Dedifferentiated amniotic fluid mesenchymal stem cell (primary cell): ENCODE measurements at regions not wholly inside any gene's neighbourhood (a gene's known extent, or its start where the extent isn't known, plus 50 kb on each side); places are given as distances from the start of the nearest gene placed in this dataset.

Experiments used
- DNase-seq: peaks from one replicate; pipeline ENCODE4 v3.0.0-alpha.2; 2016; ENCODE audit errors: extremely low spot score

DNA sequence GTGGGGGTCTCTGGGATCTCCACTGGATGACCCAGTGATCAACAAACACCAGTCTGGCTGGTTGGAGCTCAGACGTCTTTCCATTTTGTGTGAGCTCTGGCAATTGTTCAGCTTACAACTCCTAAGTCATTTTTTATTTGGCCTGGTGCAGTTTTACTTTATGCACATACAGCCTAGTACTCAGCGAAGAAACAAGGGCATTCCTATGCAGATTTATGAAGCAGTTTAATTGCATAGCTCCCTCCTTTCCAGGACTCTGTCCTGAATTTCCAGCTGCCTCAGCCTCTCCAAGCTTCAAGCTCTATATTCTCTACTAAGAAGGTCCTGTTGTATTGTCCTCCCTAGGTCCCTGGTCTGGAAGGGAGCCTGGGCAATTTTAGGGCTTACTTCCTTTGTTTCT, 145.6 kb upstream of the GALNT17 start:
- DNase-seq: no peak

DNA sequence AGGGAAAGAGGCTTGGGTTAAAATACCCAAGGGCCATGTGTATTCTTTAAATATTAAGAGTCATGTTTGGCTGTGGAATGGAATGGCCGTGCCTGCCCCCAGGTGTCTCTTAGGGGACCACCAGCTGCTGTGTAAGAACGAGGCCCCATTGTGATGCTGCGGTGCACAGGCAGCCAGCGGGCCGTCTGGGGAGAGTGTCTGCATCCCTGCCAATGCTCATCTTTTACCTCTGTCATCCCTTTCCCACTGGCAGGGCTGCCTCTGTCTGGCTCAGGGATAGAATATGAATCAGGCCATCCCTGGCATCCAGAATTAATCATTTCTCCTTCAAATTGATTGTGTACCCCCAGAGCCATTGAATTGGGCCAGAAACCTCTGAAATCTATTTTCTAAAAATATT, 137.8 kb upstream of the GALNT17 start:
- no peak for DNase-seq

DNA sequence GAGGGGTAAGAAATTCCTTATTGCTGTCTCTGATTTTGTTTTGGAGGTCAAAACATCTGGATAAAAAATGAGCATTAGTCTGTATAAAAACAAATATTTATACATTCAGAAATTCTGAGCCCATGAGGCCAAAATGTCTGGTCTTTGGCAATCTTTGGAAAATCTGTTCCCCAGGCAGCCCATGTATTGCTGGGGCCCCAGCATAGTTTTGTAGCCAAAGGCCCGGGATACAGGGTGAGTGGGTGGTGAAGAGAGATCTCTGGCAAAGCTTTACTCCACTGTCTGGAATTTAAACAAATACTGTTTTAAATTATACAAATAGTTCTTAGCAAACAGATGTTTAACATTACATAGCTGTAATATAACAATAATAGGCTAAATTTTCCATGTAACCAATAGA, 134.7 kb upstream of the GALNT17 start:
- DNase-seq: no peak

DNA sequence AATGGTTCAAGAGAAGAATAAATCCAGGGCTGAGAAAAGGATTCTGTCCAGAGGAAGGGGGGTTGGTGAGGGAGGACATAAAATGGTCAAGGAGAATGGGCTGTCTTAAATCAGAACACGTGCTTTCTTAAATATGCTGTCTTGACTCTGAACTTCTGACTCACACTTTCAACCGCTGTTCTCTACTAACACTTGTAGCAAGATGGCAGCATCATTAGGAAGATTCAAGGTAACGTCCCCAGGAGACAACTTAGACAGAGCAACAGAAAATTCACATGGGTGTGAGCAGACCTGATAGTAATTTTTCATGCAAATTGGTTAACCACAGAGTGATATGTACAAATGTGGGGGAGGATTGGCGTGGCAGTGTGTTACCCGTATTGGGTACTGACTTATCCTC, 126.8 kb upstream of the GALNT17 start:
- DNase-seq: no peak

DNA sequence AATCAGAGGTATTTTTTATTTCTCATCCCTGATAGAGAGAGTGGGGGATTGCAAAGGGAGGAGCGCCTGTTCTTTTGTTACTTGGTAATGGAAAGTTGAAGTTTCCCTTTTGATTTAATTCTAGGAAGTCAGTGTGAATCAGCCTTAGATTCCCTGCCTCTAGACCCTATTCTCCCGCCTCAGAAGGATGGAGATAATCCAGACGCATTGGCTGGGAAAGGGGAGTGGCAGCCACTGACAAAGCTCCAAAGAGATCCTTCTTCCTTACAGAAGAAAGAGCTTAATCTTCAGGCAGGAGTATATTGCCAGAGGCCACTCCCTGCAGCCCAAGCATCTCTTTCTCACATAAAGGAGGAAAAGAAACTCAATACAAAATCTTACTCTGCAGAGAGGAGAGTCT, 122.3 kb upstream of the GALNT17 start:
- no peak for DNase-seq

DNA sequence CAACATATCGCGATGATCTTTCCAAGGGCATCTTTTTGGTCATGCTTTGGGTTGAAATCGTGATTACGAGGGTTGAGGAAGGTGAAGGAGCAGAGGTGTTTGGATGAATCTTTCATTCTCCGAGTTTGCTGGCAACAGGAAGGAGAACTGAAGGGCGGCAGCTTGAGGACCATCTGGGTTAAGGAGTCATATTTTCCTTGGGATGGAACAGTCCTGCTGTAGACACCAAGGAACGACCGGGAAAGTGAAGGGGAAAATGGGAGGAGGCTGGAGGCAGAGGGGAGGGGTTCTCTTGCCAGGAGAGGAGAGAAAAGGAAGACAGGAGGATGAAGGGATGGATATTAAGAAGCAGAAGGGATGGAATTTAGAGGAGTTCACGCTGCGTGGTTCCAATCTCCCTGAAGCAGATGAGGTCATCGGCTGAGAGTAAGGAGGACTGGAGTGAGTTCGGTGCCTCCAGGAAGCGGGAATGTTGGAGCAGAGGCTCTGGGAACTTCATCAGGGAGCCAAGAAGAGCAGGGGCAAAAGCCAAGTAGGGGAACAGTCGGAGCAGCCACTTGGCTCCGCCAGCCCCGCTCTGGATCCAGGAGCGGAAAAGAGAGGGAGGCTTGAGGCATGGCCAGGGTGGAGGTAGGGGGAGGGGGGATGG, 116.6 kb upstream of the GALNT17 start:
- no peak for DNase-seq

DNA sequence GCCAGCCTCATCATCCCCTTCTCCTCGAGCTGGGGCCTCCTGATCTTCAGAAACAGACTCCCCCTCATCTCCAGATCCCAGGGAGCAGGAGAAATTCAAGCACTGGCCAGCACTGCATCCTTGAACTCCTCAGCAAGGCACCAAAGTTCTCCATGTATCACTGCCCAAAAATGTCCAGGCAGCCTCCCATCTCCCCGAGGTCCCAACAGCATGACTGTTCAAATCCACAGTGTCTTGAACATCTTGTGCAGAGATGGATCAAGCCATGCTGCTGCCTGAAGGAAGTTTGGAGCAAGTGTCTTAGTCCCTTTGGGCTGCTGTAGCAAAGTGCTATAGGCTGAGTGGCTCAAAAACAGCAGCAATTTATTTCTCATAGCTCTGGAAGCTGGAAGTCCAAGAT, 115.5 kb upstream of the GALNT17 start:
- no peak for DNase-seq

DNA sequence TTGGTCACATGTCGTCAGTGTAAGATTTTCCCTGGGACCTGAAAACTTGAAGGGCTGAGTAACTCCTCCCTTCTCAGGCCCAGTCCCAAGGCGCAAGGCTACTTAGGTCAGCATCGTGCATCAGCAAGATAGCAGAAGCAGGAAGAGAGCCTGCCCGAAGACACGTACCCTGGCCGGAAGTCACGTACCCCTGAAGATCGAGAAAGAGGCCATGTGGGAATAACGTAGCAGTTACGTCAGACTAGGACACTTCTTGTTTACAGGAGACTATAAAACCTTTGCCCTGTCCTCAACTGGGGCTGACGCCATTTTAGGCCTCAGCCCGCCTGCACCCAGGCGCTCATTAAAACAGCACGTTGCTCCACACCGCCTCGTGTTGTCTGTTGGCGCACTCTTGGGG, 114.3 kb upstream of the GALNT17 start:
- DNase-seq: no peak

DNA sequence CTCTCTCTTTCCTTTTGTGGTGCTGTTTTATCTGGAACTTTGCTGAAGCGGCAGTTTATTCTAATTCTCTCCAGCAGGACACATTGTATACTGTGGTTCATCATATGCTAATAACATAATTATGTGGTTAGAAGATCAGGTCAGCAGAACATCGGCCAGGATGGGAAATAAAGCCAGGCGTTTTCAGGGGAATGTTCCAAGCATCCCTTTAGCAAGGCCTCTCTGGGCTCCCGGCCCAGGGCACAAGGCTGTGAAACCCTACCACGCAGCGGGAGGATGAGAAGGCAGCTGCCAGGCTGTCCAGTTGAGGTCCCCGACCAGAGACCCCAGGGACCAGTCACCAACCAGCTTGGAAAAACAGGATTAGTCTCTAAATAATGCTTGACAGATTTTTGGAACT, 112.2 kb upstream of the GALNT17 start:
- no peak for DNase-seq

DNA sequence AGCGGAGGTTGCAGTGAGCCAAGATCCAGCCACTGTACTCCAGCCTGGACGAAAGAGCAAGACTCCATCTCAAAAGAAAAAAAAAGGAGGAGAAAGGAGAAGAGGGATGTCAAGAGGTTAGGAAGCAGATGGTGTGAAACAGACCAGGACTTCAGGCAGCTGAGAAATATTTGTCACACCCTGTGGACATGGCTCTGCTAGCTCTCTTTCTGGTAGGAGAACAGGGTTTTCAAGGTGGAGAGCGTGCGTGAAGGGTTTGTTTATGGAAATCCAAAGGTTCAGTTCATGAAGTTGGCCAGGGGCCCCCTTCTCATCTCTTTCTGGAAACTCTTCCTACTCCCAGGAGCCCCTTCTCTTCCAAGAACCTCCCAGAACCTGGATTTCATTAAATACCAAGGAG, 110.8 kb upstream of the GALNT17 start:
- no peak for DNase-seq

DNA sequence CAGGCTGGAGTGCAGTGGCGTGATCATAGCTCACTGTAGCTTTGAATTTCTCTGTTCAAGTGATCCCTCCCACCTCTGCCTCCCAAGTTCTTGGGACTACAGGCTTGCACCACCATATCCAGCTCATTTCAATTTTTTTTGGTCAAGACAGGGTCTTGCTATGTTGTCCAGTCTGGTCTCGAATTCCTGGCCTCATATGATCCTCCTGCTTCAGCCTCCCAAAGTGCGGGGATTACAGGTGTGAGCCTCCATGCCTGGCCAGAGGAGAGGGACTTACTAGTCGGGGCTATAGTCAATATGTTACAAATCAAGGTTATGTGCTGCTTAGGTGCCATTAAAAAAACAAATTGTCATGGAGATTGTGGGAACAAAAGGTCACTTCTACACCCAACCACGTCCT, 105.3 kb upstream of the GALNT17 start:
- no peak for DNase-seq

DNA sequence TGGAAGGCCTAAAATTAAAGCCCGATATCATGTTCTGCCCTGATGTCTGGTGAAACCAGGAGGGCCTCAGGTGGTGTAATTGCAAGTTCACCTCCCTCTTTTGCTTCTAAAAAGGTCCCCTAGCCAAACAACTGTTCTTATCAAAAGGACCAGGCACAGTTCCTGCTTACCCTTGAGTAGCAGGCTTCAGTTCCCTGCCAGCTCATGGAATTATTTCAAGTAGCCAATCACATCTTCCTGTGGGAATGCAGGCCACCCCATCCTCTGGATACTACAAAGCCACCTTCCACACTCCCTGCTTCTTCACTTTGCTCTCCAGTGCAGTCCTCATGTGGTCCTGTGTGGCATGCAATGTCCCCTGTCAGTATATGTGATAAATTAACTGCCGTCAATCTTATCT, 97.7 kb upstream of the GALNT17 start:
- no peak for DNase-seq

DNA sequence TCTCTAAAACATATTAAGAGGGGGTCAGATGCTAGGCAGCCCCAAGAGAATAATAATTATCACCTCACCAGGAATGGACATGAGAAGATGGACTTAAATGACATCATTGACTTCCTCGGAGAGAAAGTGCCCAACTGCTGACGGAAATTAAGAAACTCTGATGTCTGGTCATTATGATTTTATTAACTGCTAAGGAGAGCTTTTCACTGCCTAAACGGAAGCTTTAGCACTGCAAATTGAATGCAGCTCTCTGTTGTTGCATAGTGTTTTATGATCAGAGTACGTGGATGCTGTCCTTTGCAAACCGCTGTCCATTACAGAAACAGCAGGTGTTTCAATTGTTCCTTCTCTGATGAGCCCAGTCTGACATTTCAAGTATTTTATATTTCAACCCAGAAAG, 89.4 kb upstream of the GALNT17 start:
- no peak for DNase-seq

DNA sequence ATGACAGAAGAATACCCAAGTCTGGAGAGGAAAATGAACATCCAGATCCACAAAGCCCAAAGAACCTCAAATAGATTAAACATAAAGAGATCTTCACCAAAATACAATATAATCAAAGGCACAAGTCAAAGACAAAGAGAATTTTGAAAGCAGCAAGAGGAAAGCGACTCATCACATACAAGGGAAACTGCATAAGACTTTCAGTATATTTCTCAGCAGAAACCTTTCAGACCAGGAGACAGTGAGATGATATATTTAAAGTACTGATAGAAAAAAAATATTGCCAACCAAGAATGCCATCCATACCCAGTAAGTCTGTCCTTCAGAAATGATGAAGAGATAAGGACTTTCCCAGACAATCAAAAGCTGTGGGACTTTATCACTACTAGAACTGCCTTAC, 81.5 kb upstream of the GALNT17 start:
- no peak for DNase-seq

DNA sequence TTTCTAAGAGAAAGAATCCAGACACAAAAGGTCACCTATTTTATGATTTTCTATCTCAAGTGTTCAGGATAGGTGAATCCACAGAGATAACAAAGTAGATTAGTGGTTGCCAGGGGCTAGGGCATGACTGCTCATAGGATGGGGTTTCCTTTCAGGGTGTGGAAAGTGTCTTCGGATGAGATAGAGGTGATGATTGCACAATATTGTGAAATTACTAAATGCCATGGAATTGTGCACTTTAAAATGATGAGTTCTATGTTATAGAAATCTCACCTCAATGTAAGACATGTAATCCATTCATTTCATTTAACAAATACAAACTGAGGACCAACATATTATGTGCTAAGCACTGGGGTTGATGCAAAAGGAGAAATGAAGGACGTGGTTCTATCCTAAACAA, 76.4 kb upstream of the GALNT17 start:
- no peak for DNase-seq

DNA sequence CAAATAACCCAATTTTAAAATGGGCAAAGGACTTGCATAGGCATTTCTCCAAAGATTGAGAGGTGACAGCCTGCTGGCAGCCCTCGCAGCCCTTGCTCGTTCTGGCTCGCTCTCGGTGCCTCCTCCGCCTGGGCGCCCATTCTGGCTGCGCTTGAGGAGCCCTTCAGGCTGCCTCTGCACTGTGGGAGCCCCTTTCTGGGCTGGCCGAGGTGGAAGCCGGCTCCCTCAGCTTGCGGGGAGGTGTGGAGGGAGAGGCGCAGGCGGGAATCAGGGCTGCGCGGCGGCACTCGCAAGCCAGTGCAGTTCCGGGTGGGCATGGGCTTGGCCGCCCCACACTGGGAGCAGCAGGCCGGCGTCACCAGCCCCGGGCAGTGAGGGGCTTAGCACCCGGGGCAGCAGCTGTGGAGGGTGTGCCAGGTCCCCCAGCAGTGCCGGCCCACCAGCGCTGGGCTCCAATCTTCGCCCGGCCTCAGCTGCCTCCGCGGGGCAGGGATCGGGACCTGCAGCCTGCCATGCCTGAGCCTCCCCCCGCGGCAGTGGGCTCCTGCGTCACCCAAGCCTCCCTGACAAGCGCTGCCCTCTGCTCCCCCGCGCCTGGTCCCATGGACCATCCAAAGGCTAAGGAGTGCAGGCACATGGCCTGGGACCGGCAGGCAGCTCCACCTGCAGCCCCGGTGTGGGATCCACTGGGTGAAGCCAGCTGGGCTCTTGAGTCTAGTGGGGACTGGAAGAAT, 54.0 kb upstream of the GALNT17 start:
- no peak for DNase-seq
